ENCODE measurements at regions not wholly inside any gene's neighbourhood (a gene's known extent, or its start where the extent isn't known, plus 50 kb on each side); places are given as distances from the start of the nearest gene placed in this dataset.
A peak's percentile ranks its signal among the peaks of the same experiment; 100 is the strongest.

- Histone ChIP-seq H3K18ac (ENCODE audit: low read length) (no peak overlapping the region), H3K79me1 (ENCODE audit: low read length) (no peaks in the 10 kb centered on the region), H3K14ac (ENCODE audit: low read length) (no peak overlapping the region), H2BK120ac (ENCODE audit: insufficient read depth, low read length, poor library complexity) (no peak overlapping the region), H3K27ac (ENCODE audit: low read depth, low read length) (no peak overlapping the region), H3K4me1 (ENCODE audit: control insufficient read depth in 1 of 2, insufficient read depth in 2 of 2, low read length in 2 of 2) (no peaks in the 10 kb centered on the region), H4K91ac (ENCODE audit: low read depth, low read length) (no peak overlapping the region), H3K4me3 (ENCODE audit: low read depth, low read length) (no peak overlapping the region), H3K27me3 (ENCODE audit: insufficient read depth, low read length) (no peaks in the 10 kb centered on the region), H3K9ac (ENCODE audit: low read length) (no peak overlapping the region), H4K8ac (ENCODE audit: low read depth, low read length) (no peak overlapping the region), H3K9me3 (ENCODE audit: insufficient read depth, low read depth, low read length) (peaks cover 2% of the 10 kb centered on the region), H3K4me2 (ENCODE audit: low read length) (no peak overlapping the region), H2AFZ (ENCODE audit: insufficient read depth, low read length, poor library complexity) (no peak overlapping the region), H2BK12ac (ENCODE audit: low read length) (no peak overlapping the region), H3K23ac (ENCODE audit: low read length) (no peak overlapping the region), H3K36me3 (ENCODE audit: control insufficient read depth in 1 of 2, insufficient read depth in 2 of 2, low read length in 2 of 2) (no peaks in the 10 kb centered on the region), H3K4ac (ENCODE audit: low read depth, low read length) (no peak overlapping the region), H3K79me2 (ENCODE audit: control insufficient read depth, insufficient read depth, low read length, poor library complexity) (no peaks in the 10 kb centered on the region), H2BK5ac (ENCODE audit: low read depth, low read length, poor library complexity) (no peak overlapping the region), H4K12ac (ENCODE audit: low read depth, low read length) (no peak overlapping the region), H2AK5ac (ENCODE audit: low read length) (no peak overlapping the region)
- no peak for DNase-seq
- WGBS (ENCODE audit: extremely low coverage, insufficient coverage, insufficient read length), result no CpG with 5 or more reads among the region's 3 CpGs
Observed at GRCh38 chr3:132202586-132202985, 114.6 kb upstream of the ACP3 start.

GRCh38 chr3:132203889-132204596 lies 113.2 kb upstream of the ACP3 start:
- H3K36me3 ChIP-seq (ENCODE audit: control insufficient read depth in 1 of 2, insufficient read depth in 2 of 2, low read length in 2 of 2), result no peaks in the 10 kb centered on the region
- no peak overlapping the region for H2BK5ac ChIP-seq (ENCODE audit: low read depth, low read length, poor library complexity)
- H3K27me3 ChIP-seq (ENCODE audit: insufficient read depth, low read length), result no peaks in the 10 kb centered on the region
- no peak overlapping the region for H3K23ac ChIP-seq (ENCODE audit: low read length)
- no peak overlapping the region for H3K4ac ChIP-seq (ENCODE audit: low read depth, low read length)
- H3K18ac ChIP-seq (ENCODE audit: low read length), result no peak overlapping the region
- no peak overlapping the region for H2AFZ ChIP-seq (ENCODE audit: insufficient read depth, low read length, poor library complexity)
- DNase-seq, result no peak
- H4K91ac ChIP-seq (ENCODE audit: low read depth, low read length), result no peak overlapping the region
- no peak overlapping the region for H2BK12ac ChIP-seq (ENCODE audit: low read length)
- no peaks in the 10 kb centered on the region for H3K4me1 ChIP-seq (ENCODE audit: control insufficient read depth in 1 of 2, insufficient read depth in 2 of 2, low read length in 2 of 2)
- no CpG with 5 or more reads among the region's 3 CpGs for WGBS (ENCODE audit: extremely low coverage, insufficient coverage, insufficient read length)
- no peak overlapping the region for H3K14ac ChIP-seq (ENCODE audit: low read length)
- peaks cover 2% of the 10 kb centered on the region for H3K9me3 ChIP-seq (ENCODE audit: insufficient read depth, low read depth, low read length)
- no peak overlapping the region for H4K12ac ChIP-seq (ENCODE audit: low read depth, low read length)
- H3K79me1 ChIP-seq (ENCODE audit: low read length), result no peaks in the 10 kb centered on the region
- no peak overlapping the region for H3K4me3 ChIP-seq (ENCODE audit: low read depth, low read length)
- H2BK120ac ChIP-seq (ENCODE audit: insufficient read depth, low read length, poor library complexity), result no peak overlapping the region
- H3K9ac ChIP-seq (ENCODE audit: low read length), result no peak overlapping the region
- H3K79me2 ChIP-seq (ENCODE audit: control insufficient read depth, insufficient read depth, low read length, poor library complexity), result no peaks in the 10 kb centered on the region
- H3K4me2 ChIP-seq (ENCODE audit: low read length), result no peak overlapping the region
- no peak overlapping the region for H2AK5ac ChIP-seq (ENCODE audit: low read length)
- no peak overlapping the region for H4K8ac ChIP-seq (ENCODE audit: low read depth, low read length)
- no peak overlapping the region for H3K27ac ChIP-seq (ENCODE audit: low read depth, low read length)

GRCh38 chr3:132205609-132206008 lies 111.6 kb upstream of the ACP3 start:
- Histone ChIP-seq H3K4ac (ENCODE audit: low read depth, low read length) (no peak overlapping the region), H3K14ac (ENCODE audit: low read length) (no peak overlapping the region), H2AFZ (ENCODE audit: insufficient read depth, low read length, poor library complexity) (no peak overlapping the region), H3K18ac (ENCODE audit: low read length) (no peak overlapping the region), H3K79me1 (ENCODE audit: low read length) (no peaks in the 10 kb centered on the region), H3K4me1 (ENCODE audit: control insufficient read depth in 1 of 2, insufficient read depth in 2 of 2, low read length in 2 of 2) (no peaks in the 10 kb centered on the region), H2BK120ac (ENCODE audit: insufficient read depth, low read length, poor library complexity) (no peak overlapping the region), H3K27me3 (ENCODE audit: insufficient read depth, low read length) (no peaks in the 10 kb centered on the region), H3K23ac (ENCODE audit: low read length) (no peak overlapping the region), H3K4me3 (ENCODE audit: low read depth, low read length) (no peak overlapping the region), H3K4me2 (ENCODE audit: low read length) (no peak overlapping the region), H4K91ac (ENCODE audit: low read depth, low read length) (no peak overlapping the region), H4K12ac (ENCODE audit: low read depth, low read length) (no peak overlapping the region), H3K9me3 (ENCODE audit: insufficient read depth, low read depth, low read length) (peaks cover 2% of the 10 kb centered on the region), H4K8ac (ENCODE audit: low read depth, low read length) (no peak overlapping the region), H2BK5ac (ENCODE audit: low read depth, low read length, poor library complexity) (no peak overlapping the region), H3K79me2 (ENCODE audit: control insufficient read depth, insufficient read depth, low read length, poor library complexity) (no peaks in the 10 kb centered on the region), H2BK12ac (ENCODE audit: low read length) (no peak overlapping the region), H2AK5ac (ENCODE audit: low read length) (no peak overlapping the region), H3K36me3 (ENCODE audit: control insufficient read depth in 1 of 2, insufficient read depth in 2 of 2, low read length in 2 of 2) (no peaks in the 10 kb centered on the region), H3K27ac (ENCODE audit: low read depth, low read length) (no peak overlapping the region), H3K9ac (ENCODE audit: low read length) (no peak overlapping the region)
- DNase-seq, result peak in 1 of 2 donors; percentile 54

- Histone ChIP-seq H4K91ac (ENCODE audit: low read depth, low read length) (no peak overlapping the region), H3K79me2 (ENCODE audit: control insufficient read depth, insufficient read depth, low read length, poor library complexity) (no peaks in the 10 kb centered on the region), H2AK5ac (ENCODE audit: low read length) (no peak overlapping the region), H3K4ac (ENCODE audit: low read depth, low read length) (no peak overlapping the region), H3K9me3 (ENCODE audit: insufficient read depth, low read depth, low read length) (peaks cover 2% of the 10 kb centered on the region), H2AFZ (ENCODE audit: insufficient read depth, low read length, poor library complexity) (no peak overlapping the region), H3K9ac (ENCODE audit: low read length) (no peak overlapping the region), H3K23ac (ENCODE audit: low read length) (no peak overlapping the region), H2BK120ac (ENCODE audit: insufficient read depth, low read length, poor library complexity) (no peak overlapping the region), H2BK12ac (ENCODE audit: low read length) (no peak overlapping the region), H3K14ac (ENCODE audit: low read length) (no peak overlapping the region), H3K27me3 (ENCODE audit: insufficient read depth, low read length) (no peaks in the 10 kb centered on the region), H2BK5ac (ENCODE audit: low read depth, low read length, poor library complexity) (no peak overlapping the region), H3K4me3 (ENCODE audit: low read depth, low read length) (no peak overlapping the region), H3K4me2 (ENCODE audit: low read length) (no peak overlapping the region), H3K79me1 (ENCODE audit: low read length) (no peaks in the 10 kb centered on the region), H3K18ac (ENCODE audit: low read length) (no peak overlapping the region), H3K4me1 (ENCODE audit: control insufficient read depth in 1 of 2, insufficient read depth in 2 of 2, low read length in 2 of 2) (no peaks in the 10 kb centered on the region), H4K8ac (ENCODE audit: low read depth, low read length) (no peak overlapping the region), H4K12ac (ENCODE audit: low read depth, low read length) (no peak overlapping the region), H3K36me3 (ENCODE audit: control insufficient read depth in 1 of 2, insufficient read depth in 2 of 2, low read length in 2 of 2) (no peaks in the 10 kb centered on the region), H3K27ac (ENCODE audit: low read depth, low read length) (no peak overlapping the region)
- no peak for DNase-seq
Observed at GRCh38 chr3:132209855-132210254, 107.4 kb upstream of the ACP3 start.

All from trophoblast cell (in vitro differentiated cells and primary cell).